ENCODE measurements at regions not wholly inside any gene's neighbourhood (a gene's known extent, or its start where the extent isn't known, plus 50 kb on each side); places are given as distances from the start of the nearest gene placed in this dataset.

- no peaks in the 10 kb centered on the region for H3K9me3 ChIP-seq (ENCODE audit: control insufficient read depth in 2 of 2, low read length in 2 of 2)
- no peak overlapping the region for H3K4me3 ChIP-seq (ENCODE audit: low read length in 2 of 2)
- H3K4me1 ChIP-seq (ENCODE audit: control insufficient read depth, insufficient read depth, low read length): no peaks in the 10 kb centered on the region
- no peak overlapping the region for H3K27ac ChIP-seq (ENCODE audit: low read length)
- no peak overlapping the region for H3K9ac ChIP-seq (ENCODE audit: low read length in 2 of 2)
- no peaks in the 10 kb centered on the region for H3K27me3 ChIP-seq (ENCODE audit: control insufficient read depth in 1 of 2, insufficient read depth in 2 of 2, low read length in 2 of 2)
- no peaks in the 10 kb centered on the region for H3K36me3 ChIP-seq (ENCODE audit: control insufficient read depth in 2 of 2, insufficient read depth in 2 of 2, low read length in 2 of 2)
Measured at GRCh38 chr4:120481756-120482155, 415.1 kb upstream of the MAD2L1 start.

GRCh38 chr4:120472447-120473131, 405.9 kb upstream of the MAD2L1 start:
- H3K27me3 ChIP-seq (ENCODE audit: control insufficient read depth in 1 of 2, insufficient read depth in 2 of 2, low read length in 2 of 2): no peaks in the 10 kb centered on the region
- H3K9ac ChIP-seq (ENCODE audit: low read length in 2 of 2): no peak overlapping the region
- H3K4me3 ChIP-seq (ENCODE audit: low read length in 2 of 2): no peak overlapping the region
- H3K9me3 ChIP-seq (ENCODE audit: control insufficient read depth in 2 of 2, low read length in 2 of 2): no peaks in the 10 kb centered on the region
- H3K4me1 ChIP-seq (ENCODE audit: control insufficient read depth, insufficient read depth, low read length): no peaks in the 10 kb centered on the region
- H3K36me3 ChIP-seq (ENCODE audit: control insufficient read depth in 2 of 2, insufficient read depth in 2 of 2, low read length in 2 of 2): no peaks in the 10 kb centered on the region
- no peak overlapping the region for H3K27ac ChIP-seq (ENCODE audit: low read length)

GRCh38 chr4:120466429-120466828, 399.8 kb upstream of the MAD2L1 start:
- no peak overlapping the region for H3K4me3 ChIP-seq (ENCODE audit: low read length in 2 of 2)
- H3K9me3 ChIP-seq (ENCODE audit: control insufficient read depth in 2 of 2, low read length in 2 of 2): no peaks in the 10 kb centered on the region
- no peaks in the 10 kb centered on the region for H3K36me3 ChIP-seq (ENCODE audit: control insufficient read depth in 2 of 2, insufficient read depth in 2 of 2, low read length in 2 of 2)
- no peak overlapping the region for H3K27ac ChIP-seq (ENCODE audit: low read length)
- no peak overlapping the region for H3K9ac ChIP-seq (ENCODE audit: low read length in 2 of 2)
- no peaks in the 10 kb centered on the region for H3K4me1 ChIP-seq (ENCODE audit: control insufficient read depth, insufficient read depth, low read length)
- H3K27me3 ChIP-seq (ENCODE audit: control insufficient read depth in 1 of 2, insufficient read depth in 2 of 2, low read length in 2 of 2): no peaks in the 10 kb centered on the region

- Histone ChIP-seq H3K27me3 (ENCODE audit: control insufficient read depth in 1 of 2, insufficient read depth in 2 of 2, low read length in 2 of 2) (no peaks in the 10 kb centered on the region), H3K9ac (ENCODE audit: low read length in 2 of 2) (no peak overlapping the region), H3K36me3 (ENCODE audit: control insufficient read depth in 2 of 2, insufficient read depth in 2 of 2, low read length in 2 of 2) (no peaks in the 10 kb centered on the region), H3K27ac (ENCODE audit: low read length) (no peak overlapping the region), H3K4me1 (ENCODE audit: control insufficient read depth, insufficient read depth, low read length) (no peaks in the 10 kb centered on the region), H3K9me3 (ENCODE audit: control insufficient read depth in 2 of 2, low read length in 2 of 2) (no peaks in the 10 kb centered on the region), H3K4me3 (ENCODE audit: low read length in 2 of 2) (no peak overlapping the region)
Measured at GRCh38 chr4:120454788-120455187, 388.1 kb upstream of the MAD2L1 start.

- Histone ChIP-seq H3K4me3 (ENCODE audit: low read length in 2 of 2) (no peak overlapping the region), H3K9ac (ENCODE audit: low read length in 2 of 2) (no peak overlapping the region), H3K27me3 (ENCODE audit: control insufficient read depth in 1 of 2, insufficient read depth in 2 of 2, low read length in 2 of 2) (no peaks in the 10 kb centered on the region), H3K36me3 (ENCODE audit: control insufficient read depth in 2 of 2, insufficient read depth in 2 of 2, low read length in 2 of 2) (no peaks in the 10 kb centered on the region), H3K9me3 (ENCODE audit: control insufficient read depth in 2 of 2, low read length in 2 of 2) (no peaks in the 10 kb centered on the region), H3K4me1 (ENCODE audit: control insufficient read depth, insufficient read depth, low read length) (no peaks in the 10 kb centered on the region), H3K27ac (ENCODE audit: low read length) (no peak overlapping the region)
Measured at GRCh38 chr4:120452536-120452935, 385.9 kb upstream of the MAD2L1 start.

- Histone ChIP-seq H3K4me1 (ENCODE audit: control insufficient read depth, insufficient read depth, low read length) (no peaks in the 10 kb centered on the region), H3K9ac (ENCODE audit: low read length in 2 of 2) (no peak overlapping the region), H3K27ac (ENCODE audit: low read length) (no peak overlapping the region), H3K4me3 (ENCODE audit: low read length in 2 of 2) (no peak overlapping the region), H3K27me3 (ENCODE audit: control insufficient read depth in 1 of 2, insufficient read depth in 2 of 2, low read length in 2 of 2) (no peaks in the 10 kb centered on the region), H3K9me3 (ENCODE audit: control insufficient read depth in 2 of 2, low read length in 2 of 2) (no peaks in the 10 kb centered on the region), H3K36me3 (ENCODE audit: control insufficient read depth in 2 of 2, insufficient read depth in 2 of 2, low read length in 2 of 2) (no peaks in the 10 kb centered on the region)
Measured at GRCh38 chr4:120452001-120452400, 385.4 kb upstream of the MAD2L1 start.

- Histone ChIP-seq H3K4me3 (ENCODE audit: low read length in 2 of 2) (no peak overlapping the region), H3K9me3 (ENCODE audit: control insufficient read depth in 2 of 2, low read length in 2 of 2) (no peaks in the 10 kb centered on the region), H3K4me1 (ENCODE audit: control insufficient read depth, insufficient read depth, low read length) (no peaks in the 10 kb centered on the region), H3K36me3 (ENCODE audit: control insufficient read depth in 2 of 2, insufficient read depth in 2 of 2, low read length in 2 of 2) (no peaks in the 10 kb centered on the region), H3K27ac (ENCODE audit: low read length) (no peak overlapping the region), H3K27me3 (ENCODE audit: control insufficient read depth in 1 of 2, insufficient read depth in 2 of 2, low read length in 2 of 2) (no peaks in the 10 kb centered on the region), H3K9ac (ENCODE audit: low read length in 2 of 2) (no peak overlapping the region)
Measured at GRCh38 chr4:120447774-120448173, 381.1 kb upstream of the MAD2L1 start.

GRCh38 chr4:120446051-120446567, 379.5 kb upstream of the MAD2L1 start:
- Histone ChIP-seq H3K9ac (ENCODE audit: low read length in 2 of 2) (no peak overlapping the region), H3K27me3 (ENCODE audit: control insufficient read depth in 1 of 2, insufficient read depth in 2 of 2, low read length in 2 of 2) (no peaks in the 10 kb centered on the region), H3K4me1 (ENCODE audit: control insufficient read depth, insufficient read depth, low read length) (no peaks in the 10 kb centered on the region), H3K36me3 (ENCODE audit: control insufficient read depth in 2 of 2, insufficient read depth in 2 of 2, low read length in 2 of 2) (no peaks in the 10 kb centered on the region), H3K27ac (ENCODE audit: low read length) (no peak overlapping the region), H3K4me3 (ENCODE audit: low read length in 2 of 2) (no peak overlapping the region), H3K9me3 (ENCODE audit: control insufficient read depth in 2 of 2, low read length in 2 of 2) (no peaks in the 10 kb centered on the region)

GRCh38 chr4:120445186-120445585, 378.5 kb upstream of the MAD2L1 start:
- H3K27ac ChIP-seq (ENCODE audit: low read length): no peak overlapping the region
- H3K4me1 ChIP-seq (ENCODE audit: control insufficient read depth, insufficient read depth, low read length): no peaks in the 10 kb centered on the region
- no peak overlapping the region for H3K4me3 ChIP-seq (ENCODE audit: low read length in 2 of 2)
- no peaks in the 10 kb centered on the region for H3K27me3 ChIP-seq (ENCODE audit: control insufficient read depth in 1 of 2, insufficient read depth in 2 of 2, low read length in 2 of 2)
- no peaks in the 10 kb centered on the region for H3K9me3 ChIP-seq (ENCODE audit: control insufficient read depth in 2 of 2, low read length in 2 of 2)
- H3K36me3 ChIP-seq (ENCODE audit: control insufficient read depth in 2 of 2, insufficient read depth in 2 of 2, low read length in 2 of 2): no peaks in the 10 kb centered on the region
- H3K9ac ChIP-seq (ENCODE audit: low read length in 2 of 2): no peak overlapping the region

- Histone ChIP-seq H3K9me3 (ENCODE audit: control insufficient read depth in 2 of 2, low read length in 2 of 2) (no peaks in the 10 kb centered on the region), H3K36me3 (ENCODE audit: control insufficient read depth in 2 of 2, insufficient read depth in 2 of 2, low read length in 2 of 2) (no peaks in the 10 kb centered on the region), H3K4me1 (ENCODE audit: control insufficient read depth, insufficient read depth, low read length) (no peaks in the 10 kb centered on the region), H3K4me3 (ENCODE audit: low read length in 2 of 2) (no peak overlapping the region), H3K9ac (ENCODE audit: low read length in 2 of 2) (no peak overlapping the region), H3K27me3 (ENCODE audit: control insufficient read depth in 1 of 2, insufficient read depth in 2 of 2, low read length in 2 of 2) (no peaks in the 10 kb centered on the region), H3K27ac (ENCODE audit: low read length) (no peak overlapping the region)
Measured at GRCh38 chr4:120443116-120443515, 376.5 kb upstream of the MAD2L1 start.

GRCh38 chr4:120440730-120441129, 374.1 kb upstream of the MAD2L1 start:
- Histone ChIP-seq H3K4me1 (ENCODE audit: control insufficient read depth, insufficient read depth, low read length) (no peaks in the 10 kb centered on the region), H3K36me3 (ENCODE audit: control insufficient read depth in 2 of 2, insufficient read depth in 2 of 2, low read length in 2 of 2) (no peaks in the 10 kb centered on the region), H3K9me3 (ENCODE audit: control insufficient read depth in 2 of 2, low read length in 2 of 2) (no peaks in the 10 kb centered on the region), H3K4me3 (ENCODE audit: low read length in 2 of 2) (no peak overlapping the region), H3K27ac (ENCODE audit: low read length) (no peak overlapping the region), H3K27me3 (ENCODE audit: control insufficient read depth in 1 of 2, insufficient read depth in 2 of 2, low read length in 2 of 2) (no peaks in the 10 kb centered on the region), H3K9ac (ENCODE audit: low read length in 2 of 2) (no peak overlapping the region)
